RWPE2 (cell line): ENCODE measurements at regions not wholly inside any gene's neighbourhood (a gene's known extent, or its start where the extent isn't known, plus 50 kb on each side); places are given as distances from the start of the nearest gene placed in this dataset.

Experiments used
- ATAC-seq: fragments of 200-7000 bp; cut with Tn5 transposase; 3 replicates; pipeline ENCODE4 v1.9.1; 2021; ENCODE audit warnings: low read depth
- DNase-seq: peaks from one replicate; pipeline ENCODE4 v3.0.0-alpha.2; 2020; ENCODE audit warnings: low spot score
- H3K27ac ChIP-seq: fragments of 450-650 bp; 2 replicates; pipeline ENCODE4 v1.5.1; 2017; ENCODE audit warnings: mild to moderate bottlenecking; ENCODE audit not compliant: poor library complexity, severe bottlenecking
- H3K27me3 ChIP-seq: fragments of 250-450 bp; sonication (Bioruptor Pico); 2 replicates; pipeline ENCODE4 v1.5.1; 2021; ENCODE audit warnings: mild to moderate bottlenecking, moderate library complexity; ENCODE audit not compliant: insufficient read depth, poor library complexity, severe bottlenecking
- H3K36me3 ChIP-seq: fragments of 250-450 bp; sonication (Bioruptor Pico); 2 replicates; pipeline ENCODE4 v1.5.1; 2020; ENCODE audit warnings: low read depth, mild to moderate bottlenecking, moderate library complexity
- H3K4me1 ChIP-seq: fragments of 250-450 bp; sonication (Bioruptor Pico); 2 replicates; pipeline ENCODE4 v1.5.1; 2021; ENCODE audit warnings: mild to moderate bottlenecking, moderate library complexity; ENCODE audit not compliant: insufficient read depth, poor library complexity, severe bottlenecking
- H3K4me3 ChIP-seq: fragments of 250-450 bp; sonication (Bioruptor Pico); 2 replicates; pipeline ENCODE4 v1.5.1; 2021; ENCODE audit warnings: mild to moderate bottlenecking, moderate library complexity; ENCODE audit not compliant: severe bottlenecking
- H3K9me3 ChIP-seq: fragments of 250-450 bp; sonication (Bioruptor Pico); 2 replicates; pipeline ENCODE4 v1.5.1; 2021; ENCODE audit warnings: mild to moderate bottlenecking, moderate library complexity; ENCODE audit not compliant: severe bottlenecking
- TF ChIP-seq, protein P1 (sequence below): fragments of 450-650 bp; IDR thresholded peaks from one replicate; pipeline ENCODE4 v1.5.1; 2017; ENCODE audit warnings: mild to moderate bottlenecking, moderate library complexity; ENCODE audit not compliant: poor library complexity, severe bottlenecking

- Histone ChIP-seq H3K4me3 (no peak overlapping the region), H3K4me1 (no peaks in the 10 kb centered on the region), H3K27ac (no peak overlapping the region), H3K27me3 (no peaks in the 10 kb centered on the region), H3K9me3 (no peaks in the 10 kb centered on the region), H3K36me3 (no peaks in the 10 kb centered on the region)
- no peak for ATAC-seq
- DNase-seq = no peak
- TF ChIP-seq, protein P1, sequence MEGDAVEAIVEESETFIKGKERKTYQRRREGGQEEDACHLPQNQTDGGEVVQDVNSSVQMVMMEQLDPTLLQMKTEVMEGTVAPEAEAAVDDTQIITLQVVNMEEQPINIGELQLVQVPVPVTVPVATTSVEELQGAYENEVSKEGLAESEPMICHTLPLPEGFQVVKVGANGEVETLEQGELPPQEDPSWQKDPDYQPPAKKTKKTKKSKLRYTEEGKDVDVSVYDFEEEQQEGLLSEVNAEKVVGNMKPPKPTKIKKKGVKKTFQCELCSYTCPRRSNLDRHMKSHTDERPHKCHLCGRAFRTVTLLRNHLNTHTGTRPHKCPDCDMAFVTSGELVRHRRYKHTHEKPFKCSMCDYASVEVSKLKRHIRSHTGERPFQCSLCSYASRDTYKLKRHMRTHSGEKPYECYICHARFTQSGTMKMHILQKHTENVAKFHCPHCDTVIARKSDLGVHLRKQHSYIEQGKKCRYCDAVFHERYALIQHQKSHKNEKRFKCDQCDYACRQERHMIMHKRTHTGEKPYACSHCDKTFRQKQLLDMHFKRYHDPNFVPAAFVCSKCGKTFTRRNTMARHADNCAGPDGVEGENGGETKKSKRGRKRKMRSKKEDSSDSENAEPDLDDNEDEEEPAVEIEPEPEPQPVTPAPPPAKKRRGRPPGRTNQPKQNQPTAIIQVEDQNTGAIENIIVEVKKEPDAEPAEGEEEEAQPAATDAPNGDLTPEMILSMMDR = no peak
Measured at GRCh38 chr10:131004276-131004675, 307.2 kb downstream of the TCERG1L start.

- Histone ChIP-seq H3K27me3 (no peaks in the 10 kb centered on the region), H3K4me1 (no peaks in the 10 kb centered on the region), H3K36me3 (no peaks in the 10 kb centered on the region), H3K4me3 (no peak overlapping the region), H3K9me3 (no peaks in the 10 kb centered on the region), H3K27ac (no peak overlapping the region)
- ATAC-seq (no peak), DNase-seq (no peak)
- TF ChIP-seq, protein P1 = no peak
Measured at GRCh38 chr10:131006458-131007256, 304.9 kb downstream of the TCERG1L start.

DNA sequence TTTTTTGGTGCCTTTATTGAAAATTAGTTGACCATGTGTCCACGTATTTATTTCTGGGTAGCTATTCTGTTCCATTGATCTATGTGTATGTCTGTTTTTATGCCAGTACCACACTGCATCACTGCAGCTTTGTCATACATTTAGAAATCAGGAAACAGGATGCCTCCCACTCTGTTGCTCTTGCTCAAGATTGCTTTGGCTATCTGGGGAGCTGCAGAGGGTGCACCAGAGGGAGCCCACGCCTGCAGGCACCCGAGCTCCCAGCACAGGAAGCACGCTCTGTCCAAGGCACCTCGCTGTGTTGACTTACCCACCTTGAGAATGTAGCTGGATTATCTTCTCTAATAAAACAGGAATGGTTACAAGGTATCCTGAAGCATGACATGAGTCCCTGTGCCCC lies 301.7 kb downstream of the TCERG1L start:
- no peaks in the 10 kb centered on the region for H3K4me1 ChIP-seq
- no peak overlapping the region for H3K27ac ChIP-seq
- no peaks in the 10 kb centered on the region for H3K9me3 ChIP-seq
- ATAC-seq (no peak), DNase-seq (no peak)
- H3K36me3 ChIP-seq = no peaks in the 10 kb centered on the region
- H3K4me3 ChIP-seq = no peak overlapping the region
- TF ChIP-seq, protein P1 = no peak
- no peaks in the 10 kb centered on the region for H3K27me3 ChIP-seq

DNA sequence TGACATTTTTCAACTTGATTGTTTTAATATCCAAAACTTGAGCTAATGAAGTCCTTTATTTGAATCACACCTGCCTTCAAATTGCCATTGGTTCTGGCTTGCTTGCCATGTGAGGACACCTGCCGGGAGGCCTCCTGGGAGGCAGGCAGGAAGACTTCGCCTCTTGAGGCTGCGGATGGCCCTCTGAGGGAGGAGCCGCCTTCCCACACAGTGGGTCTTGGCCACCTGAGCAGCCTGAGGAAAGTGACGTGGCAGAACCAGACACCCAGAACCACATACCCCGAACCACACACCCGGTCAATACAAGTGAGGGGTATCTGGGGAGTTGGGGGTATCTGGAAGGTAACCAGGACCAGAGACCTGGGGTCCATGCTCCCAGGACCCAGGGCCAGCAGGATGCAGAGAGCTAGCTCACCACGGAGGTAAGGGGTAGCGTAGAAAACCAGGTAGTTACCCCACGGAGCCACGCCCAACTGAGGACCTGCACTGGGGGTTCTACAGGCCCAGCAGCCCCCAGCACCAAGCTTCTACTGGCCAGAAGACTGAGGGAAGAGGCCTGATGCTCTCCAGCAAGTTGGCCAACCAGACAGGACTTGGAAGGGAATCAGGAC lies 300.5 kb downstream of the TCERG1L start:
- Histone ChIP-seq H3K36me3 (no peaks in the 10 kb centered on the region), H3K4me1 (no peaks in the 10 kb centered on the region), H3K27me3 (no peaks in the 10 kb centered on the region), H3K9me3 (no peaks in the 10 kb centered on the region), H3K4me3 (no peak overlapping the region), H3K27ac (no peak overlapping the region)
- ATAC-seq (no peak), DNase-seq (no peak)
- TF ChIP-seq, protein P1 = no peak
